ENCODE measurements at regions not wholly inside any gene's neighbourhood (a gene's known extent, or its start where the extent isn't known, plus 50 kb on each side); places are given as distances from the start of the nearest gene placed in this dataset.

- TF ChIP-seq, protein P1, sequence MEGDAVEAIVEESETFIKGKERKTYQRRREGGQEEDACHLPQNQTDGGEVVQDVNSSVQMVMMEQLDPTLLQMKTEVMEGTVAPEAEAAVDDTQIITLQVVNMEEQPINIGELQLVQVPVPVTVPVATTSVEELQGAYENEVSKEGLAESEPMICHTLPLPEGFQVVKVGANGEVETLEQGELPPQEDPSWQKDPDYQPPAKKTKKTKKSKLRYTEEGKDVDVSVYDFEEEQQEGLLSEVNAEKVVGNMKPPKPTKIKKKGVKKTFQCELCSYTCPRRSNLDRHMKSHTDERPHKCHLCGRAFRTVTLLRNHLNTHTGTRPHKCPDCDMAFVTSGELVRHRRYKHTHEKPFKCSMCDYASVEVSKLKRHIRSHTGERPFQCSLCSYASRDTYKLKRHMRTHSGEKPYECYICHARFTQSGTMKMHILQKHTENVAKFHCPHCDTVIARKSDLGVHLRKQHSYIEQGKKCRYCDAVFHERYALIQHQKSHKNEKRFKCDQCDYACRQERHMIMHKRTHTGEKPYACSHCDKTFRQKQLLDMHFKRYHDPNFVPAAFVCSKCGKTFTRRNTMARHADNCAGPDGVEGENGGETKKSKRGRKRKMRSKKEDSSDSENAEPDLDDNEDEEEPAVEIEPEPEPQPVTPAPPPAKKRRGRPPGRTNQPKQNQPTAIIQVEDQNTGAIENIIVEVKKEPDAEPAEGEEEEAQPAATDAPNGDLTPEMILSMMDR (IDR thresholded peaks at IDR 0.05) = no peak
- no peak for TF ChIP-seq POLR2A (IDR thresholded peaks at IDR 0.05)
- no peak for TF ChIP-seq POLR2AphosphoS5 (IDR thresholded peaks at IDR 0.05)
Observed at GRCh38 chr4:185965426-185966384, 103.3 kb upstream of the TLR3 start.

Data from breast epithelium (tissue), 3 donors.